Erythroblast (primary cell): ENCODE measurements at regions not wholly inside any gene's neighbourhood (a gene's known extent, or its start where the extent isn't known, plus 50 kb on each side); places are given as distances from the start of the nearest gene placed in this dataset.

ENCODE experiments used
- GATA1 ChIP-seq: IDR thresholded peaks from 2 replicates; pipeline ENCODE4 v1.6.1; 2011; ENCODE audit warnings: low read depth, mild to moderate bottlenecking, control low read depth, low read length, moderate library complexity
- POLR2A ChIP-seq: IDR thresholded peaks from 2 replicates; pipeline ENCODE4 v1.6.1; 2011; ENCODE audit warnings: mild to moderate bottlenecking, low read length

DNA sequence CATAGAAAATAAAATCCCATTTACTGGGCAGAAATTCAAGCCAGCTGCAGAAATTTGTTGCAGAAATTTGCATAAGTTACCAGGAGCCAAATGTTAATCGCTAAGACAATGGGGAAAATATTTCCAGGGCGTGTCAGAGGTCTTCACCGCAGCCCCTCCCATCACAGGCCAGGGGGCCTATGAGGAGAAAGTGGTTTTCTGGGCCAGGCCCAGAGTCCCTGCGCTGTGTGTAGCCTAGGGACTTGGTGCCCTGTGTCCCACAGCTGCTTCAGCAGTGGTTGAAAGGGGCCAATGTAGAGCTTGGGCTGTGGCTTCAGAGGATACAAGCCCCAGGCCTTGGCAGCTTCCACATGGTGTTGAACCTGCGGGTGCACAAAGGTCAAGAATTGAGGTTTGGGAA is 278.9 kb upstream of the PCDH9 start:
- TF ChIP-seq POLR2A (no peak), GATA1 (no peak)
